ENCODE measurements at regions not wholly inside any gene's neighbourhood (a gene's known extent, or its start where the extent isn't known, plus 50 kb on each side); places are given as distances from the start of the nearest gene placed in this dataset.

GRCh38 chr4:186002853-186003252, 66.1 kb upstream of the TLR3 start:
- TF ChIP-seq CTCF (conservative IDR thresholded peaks at IDR 0.05; ENCODE audit: low read depth, low read length) (no peak), EZH2 (IDR thresholded peaks at IDR 0.05; ENCODE audit: borderline replicate concordance, low read depth, low read length, poor library complexity, severe bottlenecking) (no peak)

Data from A673 (cell line).